GM12891 (cell line): ENCODE measurements at regions not wholly inside any gene's neighbourhood (a gene's known extent, or its start where the extent isn't known, plus 50 kb on each side); places are given as distances from the start of the nearest gene placed in this dataset.

Source experiments
- POLR2A ChIP-seq: IDR thresholded peaks from 2 replicates; pipeline ENCODE4 v1.6.1; 2011; ENCODE audit warnings: low read depth, low read length, control low read depth
- TAF1 ChIP-seq: IDR thresholded peaks from 2 replicates; pipeline ENCODE4 v1.6.1; 2011; ENCODE audit warnings: low read depth, low read length, control low read depth

DNA sequence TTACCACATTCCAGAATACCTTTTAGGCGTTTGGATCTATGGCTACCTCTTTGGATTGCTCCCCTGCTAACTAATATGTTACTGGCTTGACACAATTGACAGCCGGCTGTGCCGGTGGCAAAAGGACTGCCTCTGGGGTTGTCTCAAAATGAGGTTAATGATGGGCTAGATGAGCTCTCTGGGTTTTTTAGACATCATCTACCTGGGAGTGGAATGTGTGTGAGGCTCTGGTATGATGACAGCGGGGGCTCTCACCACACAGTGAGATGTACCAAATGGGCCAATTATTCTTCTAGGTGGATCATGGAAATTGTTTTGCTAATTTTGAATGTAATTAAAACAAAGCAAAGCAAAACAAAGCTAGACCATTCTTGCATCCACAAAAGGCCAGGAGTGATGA, 391.1 kb upstream of the SPRED2 start:
- TF ChIP-seq POLR2A (no peak), TAF1 (no peak)
